Endothelial cell of umbilical vein (primary cell): ENCODE measurements at regions not wholly inside any gene's neighbourhood (a gene's known extent, or its start where the extent isn't known, plus 50 kb on each side); places are given as distances from the start of the nearest gene placed in this dataset.

ENCODE experiments used
- BruUV-seq: library from RNA; stranded (reverse); fragments of 400-500 nt; replicated peaks from 2 replicates; lab custom pipeline; 2021; lab: Mats Ljungman, UMichigan
- CTCF ChIA-PET: fragments of 300-600, 350-600 bp; sonication (Branson Sonifier 250); formaldehyde crosslinking; loops from one replicate; lab custom pipeline; 2021; ENCODE audit warnings: antibody characterized with exemption, inconsistent platforms; lab: Charles Lee
- POLR2A ChIA-PET: fragments of 300-600, 350-600 bp; sonication (Branson Sonifier 250); formaldehyde crosslinking; loops from one replicate; lab custom pipeline; 2021; ENCODE audit warnings: antibody characterized with exemption, inconsistent platforms; lab: Charles Lee
- DNase-seq: peaks from one replicate; pipeline ENCODE4 v3.0.0-alpha.2; 2011; ENCODE audit warnings: low read depth, low spot score
- FAIRE-seq: peaks from 2 replicates; lab custom pipeline; 2011; peaks lifted over from hg19 to GRCh38; lab: Jason Lieb, UNC
- H2AFZ ChIP-seq: 2 replicates; pipeline ENCODE4 v1.6.0; 2012; ENCODE audit warnings: low read depth, low read length, control low read depth, inconsistent platforms
- H3K27ac ChIP-seq: 2 replicates; pipeline ENCODE4 v1.5.1; 2011; ENCODE audit warnings: low read depth, mild to moderate bottlenecking, control low read depth, low read length, moderate library complexity; ENCODE audit not compliant: insufficient read depth
- H3K27me3 ChIP-seq, 2 experiments: 2 replicates each; pipeline versions ENCODE4 v1.6.0 to v1.6.1; 2011; ENCODE audit warnings: low read length in 2 of 2, mixed read lengths in 1 of 2; ENCODE audit not compliant: control insufficient read depth in 2 of 2, insufficient read depth in 2 of 2
- H3K36me3 ChIP-seq, 2 experiments: 2 replicates in 1 of 2; 3 replicates in 1 of 2; pipeline ENCODE4 v1.5.1; 2011; ENCODE audit warnings: low read length in 2 of 2, mild to moderate bottlenecking in 1 of 2, moderate library complexity in 1 of 2; ENCODE audit not compliant: control insufficient read depth in 2 of 2, insufficient read depth in 2 of 2; ENCODE audit errors: extremely low read depth in 1 of 2
- H3K4me1 ChIP-seq: 3 replicates; pipeline ENCODE4 v1.5.1; 2011; ENCODE audit warnings: mild to moderate bottlenecking, low read length; ENCODE audit not compliant: control insufficient read depth, insufficient read depth; ENCODE audit errors: extremely low read depth
- H3K4me2 ChIP-seq: 2 replicates; pipeline ENCODE4 v1.6.1; 2011; ENCODE audit warnings: low read length, control low read depth, mixed read lengths; ENCODE audit not compliant: insufficient read depth
- H3K4me3 ChIP-seq, 3 experiments: fragments of 200-600 bp in 1 of 3; sonication (generic), shearing (Covaris generic) in 1 of 3; replicated peaks in 1 of 3; 2 replicates each; pipeline ENCODE4 v1.5.1; 2011 to 2016; ENCODE audit warnings: control low read depth in 3 of 3, low read length in 3 of 3, mild to moderate bottlenecking in 2 of 3, inconsistent platforms in 1 of 3, low read depth in 1 of 3, moderate library complexity in 1 of 3; ENCODE audit not compliant: insufficient read depth in 1 of 3
- H3K79me2 ChIP-seq: 2 replicates; pipeline ENCODE4 v1.6.0; 2012; ENCODE audit warnings: low read length, inconsistent platforms; ENCODE audit not compliant: control insufficient read depth, insufficient read depth
- H3K9ac ChIP-seq: replicated peaks from 2 replicates; pipeline ENCODE3; 2011; ENCODE audit warnings: low read length, control low read depth; ENCODE audit not compliant: insufficient read depth; ENCODE audit errors: extremely low read depth
- H3K9me1 ChIP-seq: replicated peaks from 3 replicates; pipeline ENCODE4 v1.6.0; 2011; ENCODE audit warnings: mild to moderate bottlenecking, low read length; ENCODE audit not compliant: control insufficient read depth, insufficient read depth; ENCODE audit errors: extremely low read depth
- H3K9me3 ChIP-seq: replicated peaks from 2 replicates; pipeline ENCODE4 v1.5.1; 2012; ENCODE audit warnings: low read length, inconsistent platforms; ENCODE audit not compliant: control insufficient read depth, insufficient read depth
- H4K20me1 ChIP-seq: replicated peaks from 2 replicates; pipeline ENCODE3; 2011; ENCODE audit warnings: mild to moderate bottlenecking, low read length; ENCODE audit not compliant: control insufficient read depth, insufficient read depth; ENCODE audit errors: extremely low read depth
- CTCF ChIP-seq, 2 donors: IDR thresholded peaks; 1 replicate in 1 of 2; 2 replicates in 1 of 2; pipeline ENCODE4 v1.5.1; 2011; ENCODE audit warnings: low read length in 2 of 2, mild to moderate bottlenecking in 2 of 2, moderate library complexity in 2 of 2, control low read depth in 1 of 2, inconsistent platforms in 1 of 2, low read depth in 1 of 2; ENCODE audit not compliant: insufficient read depth in 1 of 2; ENCODE audit errors: extremely low read depth in 1 of 2
- EZH2 ChIP-seq: IDR thresholded peaks from 2 replicates; pipeline ENCODE4 v1.6.1; 2012; ENCODE audit warnings: borderline replicate concordance, low read depth, mild to moderate bottlenecking, moderate library complexity, low read length, inconsistent platforms; ENCODE audit not compliant: severe bottlenecking
- FOS ChIP-seq: IDR thresholded peaks from 2 replicates; pipeline ENCODE4 v1.6.1; 2011; ENCODE audit warnings: mild to moderate bottlenecking, low read length, moderate library complexity, borderline replicate concordance; ENCODE audit not compliant: insufficient read depth
- GATA2 ChIP-seq: IDR thresholded peaks from 2 replicates; pipeline ENCODE4 v1.7.0; 2011; ENCODE audit warnings: low read depth, mild to moderate bottlenecking, moderate library complexity, mixed read lengths, low read length; ENCODE audit not compliant: insufficient read length, insufficient read depth
- JUN ChIP-seq: IDR thresholded peaks from 2 replicates; pipeline ENCODE4 v1.6.1; 2011; ENCODE audit warnings: borderline replicate concordance, low read depth; ENCODE audit not compliant: insufficient read length, insufficient read depth
- MAX ChIP-seq: IDR thresholded peaks from 2 replicates; pipeline ENCODE4 v1.6.1; 2011; ENCODE audit not compliant: insufficient read depth, insufficient read length
- MYC ChIP-seq: IDR thresholded peaks from one replicate; pipeline ENCODE4 v1.6.1; 2011; ENCODE audit warnings: mild to moderate bottlenecking, low read depth, low read length
- POLR2A ChIP-seq: IDR thresholded peaks from 2 replicates; pipeline ENCODE4 v1.6.1; 2012; ENCODE audit warnings: low read depth, mild to moderate bottlenecking, control low read depth, low read length
- POLR2AphosphoS5 ChIP-seq: IDR thresholded peaks from 2 replicates; pipeline ENCODE4 v1.6.1; 2012; ENCODE audit warnings: low read depth, mild to moderate bottlenecking, control low read depth, low read length, moderate library complexity; ENCODE audit not compliant: insufficient read depth
- dilution Hi-C: fragments of 300-500 bp; cut with MboI; formaldehyde crosslinking; loops from one replicate; pipeline ENCODE4 v1.15.0; 2019; ENCODE audit warnings: low sequenced_read_pairs; ENCODE audit not compliant: extremely low pct_ligation_motif_present
- intact Hi-C: fragments of 100-400 bp; cut with micrococcal nuclease; formaldehyde crosslinking; loops from one replicate; pipeline ENCODE4 v1.10.0; 2022

GRCh38 chr9:102101723-102102122 is 363.3 kb upstream of the GRIN3A start:
- BruUV-seq: no TSS peak
- peaks cover 2% of the 10 kb centered on the region for H3K9me3 ChIP-seq
- no peak for FAIRE-seq

GRCh38 chr9:102087141-102087540 is 348.7 kb upstream of the GRIN3A start:
- CTCF ChIA-PET: no interaction called here
- dilution Hi-C loops: no loop called here

More at GRCh38 chr9:102101723-102102122, 363.3 kb upstream of the GRIN3A start:
- dilution Hi-C loops: no loop called here
- Histone ChIP-seq H3K9me1 (no peaks in the 10 kb centered on the region), H3K4me2 (no peak overlapping the region), H2AFZ (no peak overlapping the region), H3K36me3 (no peaks in the 10 kb centered on the region), H3K9ac (no peak overlapping the region), H3K27me3 (no peaks in the 10 kb centered on the region), H3K4me3 (no peak overlapping the region), H3K4me1 (no peaks in the 10 kb centered on the region), H4K20me1 (no peaks in the 10 kb centered on the region), H3K79me2 (no peaks in the 10 kb centered on the region), H3K27ac (no peak overlapping the region)
- DNase-seq: no peak
- CTCF ChIA-PET: no interaction called here
- TF ChIP-seq MAX: no peak
- TF ChIP-seq POLR2A: no peak
- POLR2A ChIA-PET: no interaction called here
- intact Hi-C loops: no loop called here

More at GRCh38 chr9:102087141-102087540, 348.7 kb upstream of the GRIN3A start:
- no TSS peak for BruUV-seq
- TF ChIP-seq MAX (no peak), FOS (no peak), GATA2 (no peak), MYC (no peak), CTCF (IDR thresholded peaks at IDR 0.05; ENCODE audit: extremely low read depth in 1 of 2, insufficient read depth in 1 of 2, low read depth in 1 of 2, low read length in 2 of 2) (no peak), POLR2A (no peak), EZH2 (no peak), POLR2AphosphoS5 (no peak), JUN (no peak)
- no peak for FAIRE-seq
- Histone ChIP-seq H3K9me3 (peaks cover 2% of the 10 kb centered on the region), H3K36me3 (no peaks in the 10 kb centered on the region), H3K4me3 (no peak overlapping the region), H3K4me1 (no peaks in the 10 kb centered on the region), H4K20me1 (no peaks in the 10 kb centered on the region), H3K4me2 (no peak overlapping the region), H3K79me2 (no peaks in the 10 kb centered on the region), H3K9me1 (no peaks in the 10 kb centered on the region), H3K9ac (no peak overlapping the region), H3K27ac (no peak overlapping the region), H2AFZ (no peak overlapping the region), H3K27me3 (no peaks in the 10 kb centered on the region)
- DNase-seq: no peak
- POLR2A ChIA-PET: no interaction called here
- intact Hi-C loops: no loop called here
